Brain pericyte (primary cell): ENCODE measurements at regions not wholly inside any gene's neighbourhood (a gene's known extent, or its start where the extent isn't known, plus 50 kb on each side); places are given as distances from the start of the nearest gene placed in this dataset.

ENCODE experiments used
- DNase-seq: peaks from one replicate; pipeline ENCODE4 v3.0.0-alpha.2; 2012; ENCODE audit warnings: low read depth, low spot score

GRCh38 chr9:36728651-36729520, 156.2 kb downstream of the MELK start:
- DNase-seq, result peak; percentile 40

GRCh38 chr9:36729906-36730305, 157.2 kb downstream of the MELK start:
- DNase-seq, result no peak

GRCh38 chr9:36730414-36730813, 157.7 kb downstream of the MELK start:
- no peak for DNase-seq

- DNase-seq, result no peak
Measured at GRCh38 chr9:36731068-36731956, 158.6 kb downstream of the MELK start.

- DNase-seq, result no peak
Measured at GRCh38 chr9:36734737-36735136, 162.0 kb downstream of the MELK start.

- DNase-seq, result no peak
Measured at GRCh38 chr9:36736648-36737047, 164.0 kb downstream of the MELK start.

- DNase-seq, result no peak
Measured at GRCh38 chr9:36738318-36738976, 165.8 kb downstream of the MELK start.

- DNase-seq, result no peak
Measured at GRCh38 chr9:36739373-36740116, 166.8 kb downstream of the MELK start.

GRCh38 chr9:36742264-36742663, 169.6 kb downstream of the MELK start:
- DNase-seq, result no peak

GRCh38 chr9:36744678-36745077, 172.0 kb downstream of the MELK start:
- no peak for DNase-seq

GRCh38 chr9:36745977-36746376, 173.3 kb downstream of the MELK start:
- no peak for DNase-seq

GRCh38 chr9:36746415-36746814, 173.7 kb downstream of the MELK start:
- DNase-seq, result no peak

- no peak for DNase-seq
Measured at GRCh38 chr9:36748322-36748899, 175.7 kb downstream of the MELK start.

- no peak for DNase-seq
Measured at GRCh38 chr9:36749461-36749860, 176.8 kb downstream of the MELK start.

GRCh38 chr9:36750630-36751029, 177.9 kb downstream of the MELK start:
- DNase-seq, result no peak

GRCh38 chr9:36755019-36755418, 182.3 kb downstream of the MELK start:
- no peak for DNase-seq

- no peak for DNase-seq
Measured at GRCh38 chr9:36759141-36759540, 186.4 kb downstream of the MELK start.

- no peak for DNase-seq
Measured at GRCh38 chr9:36759976-36760375, 187.3 kb downstream of the MELK start.

GRCh38 chr9:36760667-36761420, 188.1 kb downstream of the MELK start:
- no peak for DNase-seq

- DNase-seq, result no peak
Measured at GRCh38 chr9:36762958-36763357, 190.3 kb downstream of the MELK start.
